Endothelial cell of umbilical vein (primary cell): ENCODE measurements at regions not wholly inside any gene's neighbourhood (a gene's known extent, or its start where the extent isn't known, plus 50 kb on each side); places are given as distances from the start of the nearest gene placed in this dataset.

Source experiments
- BruUV-seq: library from RNA; stranded (reverse); fragments of 400-500 nt; replicated peaks from 2 replicates; lab custom pipeline; 2021; lab: Mats Ljungman, UMichigan
- CTCF ChIA-PET: fragments of 300-600, 350-600 bp; sonication (Branson Sonifier 250); formaldehyde crosslinking; loops from one replicate; lab custom pipeline; 2021; ENCODE audit warnings: antibody characterized with exemption, inconsistent platforms; lab: Charles Lee
- POLR2A ChIA-PET: fragments of 300-600, 350-600 bp; sonication (Branson Sonifier 250); formaldehyde crosslinking; loops from one replicate; lab custom pipeline; 2021; ENCODE audit warnings: antibody characterized with exemption, inconsistent platforms; lab: Charles Lee
- DNase-seq: peaks from one replicate; pipeline ENCODE4 v3.0.0-alpha.2; 2011; ENCODE audit warnings: low read depth, low spot score
- FAIRE-seq: peaks from 2 replicates; lab custom pipeline; 2011; peaks lifted over from hg19 to GRCh38; lab: Jason Lieb, UNC
- H2AFZ ChIP-seq: 2 replicates; pipeline ENCODE4 v1.6.0; 2012; ENCODE audit warnings: low read depth, low read length, control low read depth, inconsistent platforms
- H3K27ac ChIP-seq: 2 replicates; pipeline ENCODE4 v1.5.1; 2011; ENCODE audit warnings: low read depth, mild to moderate bottlenecking, control low read depth, low read length, moderate library complexity; ENCODE audit not compliant: insufficient read depth
- H3K27me3 ChIP-seq, 2 experiments: 2 replicates each; pipeline versions ENCODE4 v1.6.0 to v1.6.1; 2011; ENCODE audit warnings: low read length in 2 of 2, mixed read lengths in 1 of 2; ENCODE audit not compliant: control insufficient read depth in 2 of 2, insufficient read depth in 2 of 2
- H3K36me3 ChIP-seq, 2 experiments: 2 replicates in 1 of 2; 3 replicates in 1 of 2; pipeline ENCODE4 v1.5.1; 2011; ENCODE audit warnings: low read length in 2 of 2, mild to moderate bottlenecking in 1 of 2, moderate library complexity in 1 of 2; ENCODE audit not compliant: control insufficient read depth in 2 of 2, insufficient read depth in 2 of 2; ENCODE audit errors: extremely low read depth in 1 of 2
- H3K4me1 ChIP-seq: 3 replicates; pipeline ENCODE4 v1.5.1; 2011; ENCODE audit warnings: mild to moderate bottlenecking, low read length; ENCODE audit not compliant: control insufficient read depth, insufficient read depth; ENCODE audit errors: extremely low read depth
- H3K4me2 ChIP-seq: 2 replicates; pipeline ENCODE4 v1.6.1; 2011; ENCODE audit warnings: low read length, control low read depth, mixed read lengths; ENCODE audit not compliant: insufficient read depth
- H3K4me3 ChIP-seq, 3 experiments: fragments of 200-600 bp in 1 of 3; sonication (generic), shearing (Covaris generic) in 1 of 3; replicated peaks in 1 of 3; 2 replicates each; pipeline ENCODE4 v1.5.1; 2011 to 2016; ENCODE audit warnings: control low read depth in 3 of 3, low read length in 3 of 3, mild to moderate bottlenecking in 2 of 3, inconsistent platforms in 1 of 3, low read depth in 1 of 3, moderate library complexity in 1 of 3; ENCODE audit not compliant: insufficient read depth in 1 of 3
- H3K79me2 ChIP-seq: 2 replicates; pipeline ENCODE4 v1.6.0; 2012; ENCODE audit warnings: low read length, inconsistent platforms; ENCODE audit not compliant: control insufficient read depth, insufficient read depth
- H3K9ac ChIP-seq: replicated peaks from 2 replicates; pipeline ENCODE3; 2011; ENCODE audit warnings: low read length, control low read depth; ENCODE audit not compliant: insufficient read depth; ENCODE audit errors: extremely low read depth
- H3K9me1 ChIP-seq: replicated peaks from 3 replicates; pipeline ENCODE4 v1.6.0; 2011; ENCODE audit warnings: mild to moderate bottlenecking, low read length; ENCODE audit not compliant: control insufficient read depth, insufficient read depth; ENCODE audit errors: extremely low read depth
- H3K9me3 ChIP-seq: replicated peaks from 2 replicates; pipeline ENCODE4 v1.5.1; 2012; ENCODE audit warnings: low read length, inconsistent platforms; ENCODE audit not compliant: control insufficient read depth, insufficient read depth
- H4K20me1 ChIP-seq: replicated peaks from 2 replicates; pipeline ENCODE3; 2011; ENCODE audit warnings: mild to moderate bottlenecking, low read length; ENCODE audit not compliant: control insufficient read depth, insufficient read depth; ENCODE audit errors: extremely low read depth
- EZH2 ChIP-seq: IDR thresholded peaks from 2 replicates; pipeline ENCODE4 v1.6.1; 2012; ENCODE audit warnings: borderline replicate concordance, low read depth, mild to moderate bottlenecking, moderate library complexity, low read length, inconsistent platforms; ENCODE audit not compliant: severe bottlenecking
- FOS ChIP-seq: IDR thresholded peaks from 2 replicates; pipeline ENCODE4 v1.6.1; 2011; ENCODE audit warnings: mild to moderate bottlenecking, low read length, moderate library complexity, borderline replicate concordance; ENCODE audit not compliant: insufficient read depth
- GATA2 ChIP-seq: IDR thresholded peaks from 2 replicates; pipeline ENCODE4 v1.7.0; 2011; ENCODE audit warnings: low read depth, mild to moderate bottlenecking, moderate library complexity, mixed read lengths, low read length; ENCODE audit not compliant: insufficient read length, insufficient read depth
- JUN ChIP-seq: IDR thresholded peaks from 2 replicates; pipeline ENCODE4 v1.6.1; 2011; ENCODE audit warnings: borderline replicate concordance, low read depth; ENCODE audit not compliant: insufficient read length, insufficient read depth
- MAX ChIP-seq: IDR thresholded peaks from 2 replicates; pipeline ENCODE4 v1.6.1; 2011; ENCODE audit not compliant: insufficient read depth, insufficient read length
- MYC ChIP-seq: IDR thresholded peaks from one replicate; pipeline ENCODE4 v1.6.1; 2011; ENCODE audit warnings: mild to moderate bottlenecking, low read depth, low read length
- POLR2A ChIP-seq: IDR thresholded peaks from 2 replicates; pipeline ENCODE4 v1.6.1; 2012; ENCODE audit warnings: low read depth, mild to moderate bottlenecking, control low read depth, low read length
- POLR2AphosphoS5 ChIP-seq: IDR thresholded peaks from 2 replicates; pipeline ENCODE4 v1.6.1; 2012; ENCODE audit warnings: low read depth, mild to moderate bottlenecking, control low read depth, low read length, moderate library complexity; ENCODE audit not compliant: insufficient read depth
- dilution Hi-C: fragments of 300-500 bp; cut with MboI; formaldehyde crosslinking; loops from one replicate; pipeline ENCODE4 v1.15.0; 2019; ENCODE audit warnings: low sequenced_read_pairs; ENCODE audit not compliant: extremely low pct_ligation_motif_present
- intact Hi-C: fragments of 100-400 bp; cut with micrococcal nuclease; formaldehyde crosslinking; loops from one replicate; pipeline ENCODE4 v1.10.0; 2022
- TF ChIP-seq, protein P1 (sequence below), 2 donors: IDR thresholded peaks; 1 replicate in 1 of 2; 2 replicates in 1 of 2; pipeline ENCODE4 v1.5.1; 2011; ENCODE audit warnings: low read length in 2 of 2, mild to moderate bottlenecking in 2 of 2, moderate library complexity in 2 of 2, control low read depth in 1 of 2, inconsistent platforms in 1 of 2, low read depth in 1 of 2; ENCODE audit not compliant: insufficient read depth in 1 of 2; ENCODE audit errors: extremely low read depth in 1 of 2

GRCh38 chr18:77973745-77974144 is 724.1 kb downstream of the GALR1 start:
- Histone ChIP-seq H3K9ac (no peak overlapping the region), H3K4me1 (no peaks in the 10 kb centered on the region), H3K27ac (no peak overlapping the region), H2AFZ (no peak overlapping the region), H3K79me2 (no peaks in the 10 kb centered on the region), H3K36me3 (no peaks in the 10 kb centered on the region), H3K4me3 (no peak overlapping the region), H3K9me1 (no peaks in the 10 kb centered on the region), H3K4me2 (no peak overlapping the region), H4K20me1 (no peaks in the 10 kb centered on the region), H3K9me3 (peaks cover 2% of the 10 kb centered on the region), H3K27me3 (no peaks in the 10 kb centered on the region)
- DNase-seq = no peak
- no TSS peak for BruUV-seq
- intact Hi-C loops = no loop called here
- TF ChIP-seq MYC (no peak), GATA2 (no peak), FOS (no peak), POLR2AphosphoS5 (no peak), POLR2A (no peak), MAX (no peak), EZH2 (no peak), JUN (no peak)
- TF ChIP-seq, protein P1, sequence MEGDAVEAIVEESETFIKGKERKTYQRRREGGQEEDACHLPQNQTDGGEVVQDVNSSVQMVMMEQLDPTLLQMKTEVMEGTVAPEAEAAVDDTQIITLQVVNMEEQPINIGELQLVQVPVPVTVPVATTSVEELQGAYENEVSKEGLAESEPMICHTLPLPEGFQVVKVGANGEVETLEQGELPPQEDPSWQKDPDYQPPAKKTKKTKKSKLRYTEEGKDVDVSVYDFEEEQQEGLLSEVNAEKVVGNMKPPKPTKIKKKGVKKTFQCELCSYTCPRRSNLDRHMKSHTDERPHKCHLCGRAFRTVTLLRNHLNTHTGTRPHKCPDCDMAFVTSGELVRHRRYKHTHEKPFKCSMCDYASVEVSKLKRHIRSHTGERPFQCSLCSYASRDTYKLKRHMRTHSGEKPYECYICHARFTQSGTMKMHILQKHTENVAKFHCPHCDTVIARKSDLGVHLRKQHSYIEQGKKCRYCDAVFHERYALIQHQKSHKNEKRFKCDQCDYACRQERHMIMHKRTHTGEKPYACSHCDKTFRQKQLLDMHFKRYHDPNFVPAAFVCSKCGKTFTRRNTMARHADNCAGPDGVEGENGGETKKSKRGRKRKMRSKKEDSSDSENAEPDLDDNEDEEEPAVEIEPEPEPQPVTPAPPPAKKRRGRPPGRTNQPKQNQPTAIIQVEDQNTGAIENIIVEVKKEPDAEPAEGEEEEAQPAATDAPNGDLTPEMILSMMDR (IDR thresholded peaks at IDR 0.05; ENCODE audit: extremely low read depth in 1 of 2, insufficient read depth in 1 of 2, low read depth in 1 of 2, low read length in 2 of 2) = no peak
- POLR2A ChIA-PET = no interaction called here
- no peak for FAIRE-seq
- dilution Hi-C loops = no loop called here
- CTCF ChIA-PET = no interaction called here
